ENCODE measurements at regions not wholly inside any gene's neighbourhood (a gene's known extent, or its start where the extent isn't known, plus 50 kb on each side); places are given as distances from the start of the nearest gene placed in this dataset.

DNA sequence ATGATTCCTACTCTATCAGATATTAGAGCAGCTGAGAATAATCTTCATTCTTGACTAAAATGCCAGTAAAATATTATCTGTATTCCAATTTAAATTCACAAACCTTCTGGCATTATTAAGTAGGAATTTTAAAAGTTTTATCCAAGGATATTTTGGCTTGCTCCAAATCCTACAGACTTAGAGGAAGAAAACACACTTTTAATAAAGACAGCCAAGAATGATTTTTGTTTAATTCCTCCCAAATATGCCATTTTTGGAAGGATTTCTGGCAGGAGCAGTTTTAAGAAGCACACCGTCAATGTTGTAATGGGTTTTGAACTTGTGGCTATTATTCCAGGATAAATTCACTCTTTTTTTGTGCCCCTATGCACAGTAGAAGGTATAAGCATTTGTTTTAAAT lies 355.1 kb downstream of the SLITRK5 start:
- TF ChIP-seq, protein P1, sequence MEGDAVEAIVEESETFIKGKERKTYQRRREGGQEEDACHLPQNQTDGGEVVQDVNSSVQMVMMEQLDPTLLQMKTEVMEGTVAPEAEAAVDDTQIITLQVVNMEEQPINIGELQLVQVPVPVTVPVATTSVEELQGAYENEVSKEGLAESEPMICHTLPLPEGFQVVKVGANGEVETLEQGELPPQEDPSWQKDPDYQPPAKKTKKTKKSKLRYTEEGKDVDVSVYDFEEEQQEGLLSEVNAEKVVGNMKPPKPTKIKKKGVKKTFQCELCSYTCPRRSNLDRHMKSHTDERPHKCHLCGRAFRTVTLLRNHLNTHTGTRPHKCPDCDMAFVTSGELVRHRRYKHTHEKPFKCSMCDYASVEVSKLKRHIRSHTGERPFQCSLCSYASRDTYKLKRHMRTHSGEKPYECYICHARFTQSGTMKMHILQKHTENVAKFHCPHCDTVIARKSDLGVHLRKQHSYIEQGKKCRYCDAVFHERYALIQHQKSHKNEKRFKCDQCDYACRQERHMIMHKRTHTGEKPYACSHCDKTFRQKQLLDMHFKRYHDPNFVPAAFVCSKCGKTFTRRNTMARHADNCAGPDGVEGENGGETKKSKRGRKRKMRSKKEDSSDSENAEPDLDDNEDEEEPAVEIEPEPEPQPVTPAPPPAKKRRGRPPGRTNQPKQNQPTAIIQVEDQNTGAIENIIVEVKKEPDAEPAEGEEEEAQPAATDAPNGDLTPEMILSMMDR (IDR thresholded peaks at IDR 0.05; ENCODE audit: low read depth, low read length): no peak
- TF ChIP-seq EZH2phosphoT487 (IDR thresholded peaks at IDR 0.05; ENCODE audit: low read depth): no peak

Data from OCI-LY3 (cell line).